ENCODE measurements at regions not wholly inside any gene's neighbourhood (a gene's known extent, or its start where the extent isn't known, plus 50 kb on each side); places are given as distances from the start of the nearest gene placed in this dataset.

GRCh38 chr2:193542762-193543161, 1348.0 kb upstream of the TMEFF2 start:
- peaks cover 0 to 11% (median 0%) of the 10 kb centered on the region in 11 experiments; a peak in 1 of 22 replicates for H3K9me3 ChIP-seq (replicated peaks in 1 of 11)
- H3K9ac ChIP-seq: no peak overlapping the region
- H3K36me3 ChIP-seq: no peaks in the 10 kb centered on the region
- peaks cover 0 to 10% (median 7%) of the 10 kb centered on the region in 10 experiments; a peak in 12 of 20 replicates for H3K4me1 ChIP-seq
- no peak overlapping the region for H3K4me3 ChIP-seq
- H3K27ac ChIP-seq: no peak overlapping the region
- TF ChIP-seq Cebpa-rat (IDR thresholded peaks at IDR 0.05): no peak
- no peaks in the 10 kb centered on the region for H4K20me1 ChIP-seq
- no peaks in the 10 kb centered on the region for H3K27me3 ChIP-seq
- H3K4me2 ChIP-seq: peak overlapping the region in 7 of 11 experiments; percentile 8 to 56 (median 44); a peak in 12 of 22 replicates

- Histone ChIP-seq H3K9me3 (replicated peaks in 1 of 11) (peaks cover 0 to 11% (median 0%) of the 10 kb centered on the region in 11 experiments; a peak in 1 of 22 replicates), H3K4me2 (no peak overlapping the region), H3K9ac (no peak overlapping the region), H3K36me3 (no peaks in the 10 kb centered on the region), H4K20me1 (no peaks in the 10 kb centered on the region), H3K4me1 (peaks cover 0 to 10% (median 7%) of the 10 kb centered on the region in 10 experiments; a peak in 12 of 20 replicates), H3K27ac (no peak overlapping the region), H3K4me3 (no peak overlapping the region), H3K27me3 (no peaks in the 10 kb centered on the region)
- TF ChIP-seq Cebpa-rat (IDR thresholded peaks at IDR 0.05): no peak
Measured at GRCh38 chr2:193539188-193539587, 1344.5 kb upstream of the TMEFF2 start.

GRCh38 chr2:193538061-193538460, 1343.3 kb upstream of the TMEFF2 start:
- Histone ChIP-seq H3K9me3 (replicated peaks in 1 of 11) (peaks cover 0 to 11% (median 0%) of the 10 kb centered on the region in 11 experiments; a peak in 1 of 22 replicates), H3K9ac (no peak overlapping the region), H3K36me3 (no peaks in the 10 kb centered on the region), H4K20me1 (no peaks in the 10 kb centered on the region), H3K27me3 (no peaks in the 10 kb centered on the region), H3K4me3 (no peak overlapping the region), H3K4me1 (peaks cover 0 to 9% (median 7%) of the 10 kb centered on the region in 10 experiments; a peak in 12 of 20 replicates), H3K27ac (no peak overlapping the region), H3K4me2 (no peak overlapping the region)
- TF ChIP-seq Cebpa-rat (IDR thresholded peaks at IDR 0.05): no peak

- Histone ChIP-seq H4K20me1 (no peaks in the 10 kb centered on the region), H3K4me3 (no peak overlapping the region), H3K36me3 (no peaks in the 10 kb centered on the region), H3K27ac (no peak overlapping the region), H3K27me3 (no peaks in the 10 kb centered on the region), H3K4me1 (peaks cover 0 to 4% (median 2%) of the 10 kb centered on the region in 10 experiments; a peak in 12 of 20 replicates), H3K4me2 (no peak overlapping the region), H3K9ac (no peak overlapping the region), H3K9me3 (replicated peaks in 1 of 11) (peaks cover 0 to 7% (median 0%) of the 10 kb centered on the region in 11 experiments; a peak in 1 of 22 replicates)
- no peak for TF ChIP-seq Cebpa-rat (IDR thresholded peaks at IDR 0.05)
Measured at GRCh38 chr2:193537531-193537930, 1342.8 kb upstream of the TMEFF2 start.

- Histone ChIP-seq H3K9me3 (replicated peaks in 1 of 11) (no peaks in the 10 kb centered on the region), H3K36me3 (no peaks in the 10 kb centered on the region), H3K4me2 (no peak overlapping the region), H3K27me3 (no peaks in the 10 kb centered on the region), H3K4me1 (no peaks in the 10 kb centered on the region), H4K20me1 (no peaks in the 10 kb centered on the region), H3K27ac (no peak overlapping the region), H3K4me3 (no peak overlapping the region), H3K9ac (no peak overlapping the region)
- no peak for TF ChIP-seq Cebpa-rat (IDR thresholded peaks at IDR 0.05)
Measured at GRCh38 chr2:193528458-193528857, 1333.7 kb upstream of the TMEFF2 start.

GRCh38 chr2:193527146-193527545, 1332.4 kb upstream of the TMEFF2 start:
- no peaks in the 10 kb centered on the region for H3K9me3 ChIP-seq (replicated peaks in 1 of 11)
- no peak overlapping the region for H3K9ac ChIP-seq
- no peak for TF ChIP-seq Cebpa-rat (IDR thresholded peaks at IDR 0.05)
- no peak overlapping the region for H3K27ac ChIP-seq
- H3K4me1 ChIP-seq: no peaks in the 10 kb centered on the region
- H3K36me3 ChIP-seq: no peaks in the 10 kb centered on the region
- H3K4me3 ChIP-seq: no peak overlapping the region
- H3K4me2 ChIP-seq: no peak overlapping the region
- H3K27me3 ChIP-seq: no peaks in the 10 kb centered on the region
- no peaks in the 10 kb centered on the region for H4K20me1 ChIP-seq

- TF ChIP-seq Cebpa-rat (IDR thresholded peaks at IDR 0.05): no peak
- no peak overlapping the region for H3K27ac ChIP-seq
- H4K20me1 ChIP-seq: no peaks in the 10 kb centered on the region
- no peak overlapping the region for H3K4me2 ChIP-seq
- no peak overlapping the region for H3K4me3 ChIP-seq
- H3K4me1 ChIP-seq: no peaks in the 10 kb centered on the region
- H3K9ac ChIP-seq: no peak overlapping the region
- no peaks in the 10 kb centered on the region for H3K36me3 ChIP-seq
- H3K27me3 ChIP-seq: no peaks in the 10 kb centered on the region
- H3K9me3 ChIP-seq (replicated peaks in 1 of 11): no peaks in the 10 kb centered on the region
Measured at GRCh38 chr2:193523662-193524061, 1328.9 kb upstream of the TMEFF2 start.

GRCh38 chr2:193521523-193521922, 1326.8 kb upstream of the TMEFF2 start:
- no peak overlapping the region for H3K4me2 ChIP-seq
- H3K27me3 ChIP-seq: no peaks in the 10 kb centered on the region
- no peaks in the 10 kb centered on the region for H4K20me1 ChIP-seq
- no peak overlapping the region for H3K27ac ChIP-seq
- H3K4me3 ChIP-seq: no peak overlapping the region
- no peak for TF ChIP-seq Cebpa-rat (IDR thresholded peaks at IDR 0.05)
- no peaks in the 10 kb centered on the region for H3K9me3 ChIP-seq (replicated peaks in 1 of 11)
- H3K4me1 ChIP-seq: no peaks in the 10 kb centered on the region
- no peak overlapping the region for H3K9ac ChIP-seq
- H3K36me3 ChIP-seq: no peaks in the 10 kb centered on the region

GRCh38 chr2:193520709-193521458, 1326.2 kb upstream of the TMEFF2 start:
- no peaks in the 10 kb centered on the region for H4K20me1 ChIP-seq
- H3K4me2 ChIP-seq: no peak overlapping the region
- no peak overlapping the region for H3K27ac ChIP-seq
- H3K4me1 ChIP-seq: no peaks in the 10 kb centered on the region
- no peaks in the 10 kb centered on the region for H3K27me3 ChIP-seq
- no peak for TF ChIP-seq Cebpa-rat (IDR thresholded peaks at IDR 0.05)
- H3K36me3 ChIP-seq: no peaks in the 10 kb centered on the region
- no peak overlapping the region for H3K9ac ChIP-seq
- no peaks in the 10 kb centered on the region for H3K9me3 ChIP-seq (replicated peaks in 1 of 11)
- no peak overlapping the region for H3K4me3 ChIP-seq
